NCI-H2107 treated with DMSO at 0.1 percent for 48 hours (cell line): ENCODE measurements at regions not wholly inside any gene's neighbourhood (a gene's known extent, or its start where the extent isn't known, plus 50 kb on each side); places are given as distances from the start of the nearest gene placed in this dataset.
"Not testable (repeated sequence)": the region's sequence is repeated elsewhere in the genome, so short reads cannot be mapped to it uniquely, and the experiment has no call there.

Experiments
- DNase-seq: peaks from one replicate; lab custom pipeline; 2025; ENCODE audit not compliant: unreplicated experiment; lab: John Stamatoyannopoulos, UW

DNA sequence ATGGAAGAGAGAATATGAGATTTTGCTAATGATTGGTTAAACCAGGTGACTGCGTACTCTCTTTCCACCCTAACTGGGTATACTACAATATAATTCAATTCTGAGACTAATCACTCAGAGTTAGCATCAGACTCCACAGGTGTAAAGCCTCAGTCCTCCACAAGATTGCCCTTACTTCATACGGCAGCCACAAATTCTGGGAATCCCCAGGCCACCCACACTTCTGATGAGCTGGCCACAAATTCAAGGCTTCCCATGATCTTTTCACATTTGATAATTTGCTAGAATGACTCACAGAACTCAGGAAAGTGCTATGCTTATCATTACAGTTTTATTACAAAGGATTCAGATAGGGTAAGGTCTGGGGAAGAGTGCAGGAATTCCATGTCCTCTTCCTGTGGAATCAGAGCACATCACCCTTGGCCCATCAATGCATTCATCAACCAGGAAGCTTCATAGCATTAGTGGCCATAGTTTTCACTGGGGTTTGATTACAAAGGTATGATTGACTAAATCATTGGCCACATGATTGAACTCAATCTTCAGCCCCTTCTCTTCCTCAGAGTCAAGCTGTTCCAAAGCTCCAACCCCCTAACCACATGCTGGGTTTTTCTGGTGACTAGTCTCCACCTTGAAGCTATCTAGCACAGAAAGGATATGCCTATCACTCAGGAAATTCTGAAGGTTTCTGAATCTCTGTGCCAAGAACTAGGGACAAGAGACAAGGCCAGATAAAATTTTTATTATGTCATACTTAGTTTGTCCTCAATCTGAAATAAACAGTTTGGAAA, 131.7 kb downstream of the HHIPL2 start:
- no peak for DNase-seq

DNA sequence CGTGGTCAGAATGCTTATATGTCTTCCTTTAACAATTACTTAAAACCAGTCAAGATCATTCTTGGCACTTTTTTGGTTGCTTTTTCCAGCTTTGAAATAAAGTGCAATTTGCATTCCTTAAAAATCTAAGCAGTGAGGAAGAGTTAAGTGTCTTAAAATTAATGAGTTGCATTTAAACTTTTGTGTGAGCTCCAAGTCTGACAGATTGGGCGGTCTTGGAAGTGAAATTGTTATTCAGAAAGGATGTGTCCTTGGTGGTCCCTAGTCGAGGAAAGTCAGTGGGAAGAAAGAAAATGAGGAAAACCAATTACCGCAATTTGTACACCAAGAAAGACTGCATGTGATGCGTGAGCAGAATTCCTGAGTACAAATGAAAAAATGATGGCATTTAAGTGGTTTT, 132.5 kb downstream of the HHIPL2 start:
- DNase-seq: no peak

DNA sequence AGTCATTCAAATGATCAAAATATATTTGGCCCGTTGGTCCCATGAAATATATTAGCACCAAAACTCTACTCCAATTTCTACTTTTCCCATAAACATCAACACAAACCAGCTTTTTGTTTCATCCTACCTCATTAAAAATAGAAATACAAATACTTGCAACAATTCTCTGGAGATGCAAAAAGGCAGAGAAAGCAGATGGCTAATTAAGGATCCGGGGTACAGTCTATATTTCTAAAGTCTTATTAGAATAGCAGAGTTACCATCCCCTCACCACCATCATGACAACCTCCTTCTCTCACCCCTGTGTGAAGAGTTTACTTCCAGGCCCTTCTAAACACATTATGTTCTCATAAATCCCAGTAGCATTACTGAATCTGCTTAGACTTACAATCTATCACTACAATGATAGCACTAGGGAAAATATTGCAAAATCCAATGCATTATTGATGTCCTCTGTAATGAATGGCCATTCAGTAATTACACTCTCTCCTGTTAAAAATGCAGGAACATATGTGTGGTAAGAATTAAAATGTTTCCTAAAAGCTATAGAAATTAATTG, 133.8 kb downstream of the HHIPL2 start:
- DNase-seq: no peak

DNA sequence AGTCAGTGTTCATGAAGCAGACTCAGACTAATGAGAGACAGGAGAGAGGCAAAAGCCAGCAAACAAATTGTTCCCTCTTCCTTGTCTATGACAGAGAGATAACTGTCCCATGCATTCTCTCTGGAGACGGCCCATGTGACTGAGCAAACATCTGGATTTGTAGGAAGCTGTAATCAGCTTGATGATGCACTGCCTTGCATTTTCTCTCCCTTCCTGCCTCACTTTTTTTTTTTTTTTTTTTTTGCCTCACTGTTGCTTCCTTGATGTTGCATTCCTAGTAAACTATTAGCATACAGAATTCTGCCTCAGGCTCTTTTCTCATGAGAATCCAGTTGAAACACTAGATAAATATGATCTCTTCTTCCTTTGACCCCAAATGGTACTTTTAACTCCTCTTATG, 134.5 kb downstream of the HHIPL2 start:
- no peak for DNase-seq

DNA sequence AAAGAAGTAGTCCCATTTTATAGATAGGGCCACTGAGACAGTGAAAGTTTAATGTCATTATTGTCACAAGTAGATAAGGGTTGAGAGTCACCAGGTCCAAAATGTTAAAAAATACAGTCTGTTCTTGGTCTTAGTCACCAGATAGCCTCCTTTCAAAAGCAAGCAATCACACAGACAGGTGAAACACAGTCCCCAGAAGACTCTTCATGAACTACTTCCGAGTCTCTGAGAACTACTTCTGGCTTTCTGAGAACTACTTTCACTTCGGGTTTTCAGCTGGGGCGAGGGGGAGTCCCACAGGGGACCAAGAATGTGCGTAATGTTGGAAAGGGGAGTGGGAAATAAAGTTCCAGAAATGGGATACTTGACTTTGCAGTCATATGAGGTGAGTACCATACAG, 143.2 kb downstream of the HHIPL2 start:
- DNase-seq: no peak

DNA sequence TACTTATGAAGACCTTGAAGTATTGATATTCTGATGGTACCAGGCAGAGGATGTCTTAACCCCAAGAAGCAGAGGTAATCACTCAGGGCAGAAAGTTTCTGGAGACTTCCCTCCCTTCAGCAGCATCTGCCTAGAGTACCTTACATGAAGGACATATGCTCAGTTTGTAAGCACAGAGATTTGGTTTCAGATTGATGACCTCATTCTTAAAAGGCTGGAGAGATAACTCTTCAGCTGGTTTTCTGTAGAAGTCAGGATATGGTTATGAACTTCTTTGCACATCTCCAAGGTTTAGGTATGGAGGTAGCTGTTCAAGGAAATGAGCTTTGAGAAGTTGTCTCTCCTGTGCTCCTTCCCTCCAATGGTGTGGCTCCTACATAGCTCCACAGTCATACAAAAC, 148.7 kb downstream of the HHIPL2 start:
- DNase-seq: no peak

DNA sequence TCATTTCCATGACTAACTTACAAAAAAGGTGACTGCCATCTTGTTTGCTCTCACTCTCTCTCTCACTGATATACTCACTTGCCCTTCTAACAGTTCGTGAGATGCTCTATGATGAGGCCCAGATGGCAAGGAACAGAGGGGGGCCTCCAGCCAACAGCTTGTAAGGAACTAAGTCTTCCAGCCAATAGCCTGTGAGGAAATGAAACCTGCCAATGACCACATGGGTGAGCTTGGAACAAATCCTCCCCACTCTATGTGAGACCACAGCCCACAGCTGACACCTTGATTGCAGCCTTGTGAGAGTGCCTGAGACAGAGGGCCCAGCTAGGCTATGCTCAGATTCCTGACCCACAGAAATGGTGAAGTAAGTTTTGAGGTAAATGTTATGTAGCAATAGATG, 153.7 kb downstream of the HHIPL2 start:
- no peak for DNase-seq

DNA sequence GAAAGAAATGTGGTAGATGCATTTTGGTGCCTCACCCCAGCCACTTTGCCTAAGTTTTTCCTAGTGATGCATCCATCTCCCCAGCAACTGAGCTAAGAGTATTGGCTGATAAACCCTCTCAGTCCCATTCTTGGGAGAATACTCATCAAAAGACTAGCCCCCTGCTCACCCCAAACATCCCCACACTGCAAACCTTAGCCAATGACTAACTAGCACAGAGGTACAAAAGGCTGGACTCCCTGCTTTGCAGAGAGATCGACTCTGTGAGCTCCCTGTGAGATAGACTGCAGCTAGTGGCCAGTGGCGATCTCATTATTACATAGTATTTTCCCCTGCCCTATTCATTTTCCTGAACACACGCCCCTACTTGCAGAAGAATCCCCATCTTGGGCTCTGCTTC, 155.3 kb downstream of the HHIPL2 start:
- DNase-seq: no peak

DNA sequence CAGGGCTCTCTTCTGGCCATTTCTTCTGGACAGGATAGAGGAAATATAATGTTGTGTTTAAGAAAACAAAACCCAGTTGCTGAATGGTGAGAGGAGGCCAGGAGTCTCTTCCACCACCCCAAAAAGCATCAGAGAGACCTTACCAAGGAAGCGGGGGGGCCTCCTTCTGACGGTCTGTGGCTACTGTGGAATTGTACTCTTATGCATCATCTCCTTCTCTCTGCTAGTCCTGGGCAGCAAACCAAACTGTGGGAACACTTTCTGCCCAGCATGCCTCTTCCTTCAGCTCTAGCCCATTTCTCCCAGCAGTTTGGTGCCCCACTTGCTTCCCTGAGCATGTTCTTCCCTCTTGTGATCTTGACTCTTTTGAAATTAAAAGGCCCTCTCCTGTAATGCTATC, 157.7 kb downstream of the HHIPL2 start:
- DNase-seq: no peak

DNA sequence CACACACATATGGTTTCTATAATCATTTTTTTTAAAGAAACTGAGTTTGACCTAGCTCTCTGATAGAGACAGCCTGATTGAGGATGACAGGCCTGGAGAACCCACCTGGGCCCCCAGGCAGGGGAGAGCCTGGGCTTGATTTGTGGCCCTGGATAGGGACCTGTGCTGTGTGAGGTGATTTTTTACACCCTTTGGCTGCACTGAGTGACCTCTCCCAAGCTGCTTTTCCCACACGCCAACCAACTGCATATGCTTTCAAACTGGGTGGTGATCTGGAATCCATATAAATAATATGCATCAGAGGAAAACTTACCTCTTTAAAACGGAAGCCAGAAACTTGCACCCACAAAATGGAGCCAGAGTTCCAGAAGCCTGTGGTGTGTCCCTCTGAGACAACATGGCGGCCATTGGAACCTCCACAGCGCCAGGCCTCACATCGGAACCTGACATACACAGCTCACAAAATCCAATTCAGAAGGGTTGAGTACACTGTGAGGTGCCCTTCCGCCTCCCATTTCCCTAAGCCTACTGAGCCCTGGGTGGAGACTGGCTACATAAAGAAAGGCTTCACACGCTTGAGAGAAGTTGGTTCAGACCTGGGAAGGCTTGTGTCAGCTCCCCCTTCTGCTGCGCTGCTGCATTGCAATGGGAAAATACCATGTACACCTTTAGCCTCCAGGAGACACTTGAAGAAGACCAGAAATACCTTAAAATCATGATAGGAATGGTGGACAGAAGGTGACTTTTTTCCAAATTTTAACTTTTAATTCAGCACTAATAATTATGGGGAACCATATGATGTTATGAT, 160.7 kb downstream of the HHIPL2 start:
- DNase-seq: no peak

DNA sequence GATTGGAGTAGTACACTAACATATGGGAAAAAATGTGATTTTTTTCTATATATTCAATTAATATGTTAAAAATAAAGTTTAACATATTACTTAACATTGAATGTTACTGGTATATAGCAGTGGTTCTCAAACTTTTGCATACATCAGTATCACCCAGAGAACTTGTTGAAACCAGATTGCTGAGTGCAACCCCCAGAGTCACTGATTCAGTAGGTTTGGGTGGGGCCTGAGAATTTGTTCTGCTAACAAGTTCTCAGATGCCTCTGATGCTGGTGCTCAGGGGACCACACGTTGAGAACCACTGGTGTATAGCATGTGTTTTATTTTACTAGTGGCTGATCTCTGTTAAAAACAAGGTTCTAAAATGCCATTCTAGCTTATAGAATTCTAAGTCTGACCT, 161.9 kb downstream of the HHIPL2 start:
- no peak for DNase-seq

DNA sequence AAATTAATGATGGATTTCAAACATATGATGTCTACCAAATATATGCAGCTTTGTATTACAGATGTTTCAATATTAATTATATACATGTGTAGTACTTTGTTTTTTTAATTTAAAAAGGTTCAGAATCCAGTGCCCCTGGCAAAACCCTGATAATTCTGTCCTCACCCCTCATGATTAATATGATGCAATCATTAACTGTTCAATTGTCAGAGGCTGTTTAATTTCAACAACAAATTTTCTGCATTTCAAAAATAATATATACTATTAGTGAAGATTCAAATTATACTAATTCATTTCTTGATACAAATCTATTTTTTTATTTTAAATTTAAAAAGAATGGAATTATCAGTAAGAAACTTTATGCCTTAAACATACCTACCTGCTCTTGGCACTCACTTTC, 162.6 kb downstream of the HHIPL2 start:
- no peak for DNase-seq

DNA sequence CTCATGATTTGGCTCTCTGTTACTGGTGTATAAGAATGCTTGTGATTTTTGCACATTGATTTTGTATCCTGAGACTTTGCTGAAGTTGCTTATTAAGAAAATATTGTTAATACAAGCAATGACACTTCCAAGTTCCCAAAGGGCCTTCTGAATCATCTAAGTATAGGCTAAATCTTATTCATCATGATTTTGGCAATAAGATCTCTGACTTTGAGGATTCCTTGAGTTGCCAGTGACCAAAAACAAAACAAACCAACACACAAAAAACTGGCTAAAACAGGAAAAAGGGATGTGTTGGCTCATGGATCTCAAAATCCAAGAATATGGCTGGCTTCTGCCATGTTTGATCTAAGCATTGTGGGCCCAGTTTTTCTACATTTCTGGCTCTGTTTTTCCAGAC, 163.4 kb downstream of the HHIPL2 start:
- DNase-seq: no peak

DNA sequence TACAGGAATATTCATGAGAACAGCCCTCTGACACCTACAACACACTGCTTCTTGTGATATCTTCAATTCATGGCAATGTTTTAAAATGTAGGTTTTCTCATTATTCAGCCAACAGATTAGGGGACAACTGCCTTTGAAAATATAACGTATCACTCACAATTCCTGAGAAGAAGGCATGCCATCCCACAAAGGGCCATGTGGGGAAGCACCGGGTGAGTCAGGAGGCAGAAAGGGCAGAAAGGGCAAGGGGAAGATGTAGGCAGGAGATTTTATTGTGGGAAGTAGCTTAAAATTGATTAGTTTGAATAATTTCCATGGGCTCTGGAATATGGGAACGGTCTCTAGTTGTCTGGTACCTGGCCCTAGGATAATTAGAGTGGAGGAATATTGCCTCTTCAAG, 165.7 kb downstream of the HHIPL2 start:
- DNase-seq: no peak

DNA sequence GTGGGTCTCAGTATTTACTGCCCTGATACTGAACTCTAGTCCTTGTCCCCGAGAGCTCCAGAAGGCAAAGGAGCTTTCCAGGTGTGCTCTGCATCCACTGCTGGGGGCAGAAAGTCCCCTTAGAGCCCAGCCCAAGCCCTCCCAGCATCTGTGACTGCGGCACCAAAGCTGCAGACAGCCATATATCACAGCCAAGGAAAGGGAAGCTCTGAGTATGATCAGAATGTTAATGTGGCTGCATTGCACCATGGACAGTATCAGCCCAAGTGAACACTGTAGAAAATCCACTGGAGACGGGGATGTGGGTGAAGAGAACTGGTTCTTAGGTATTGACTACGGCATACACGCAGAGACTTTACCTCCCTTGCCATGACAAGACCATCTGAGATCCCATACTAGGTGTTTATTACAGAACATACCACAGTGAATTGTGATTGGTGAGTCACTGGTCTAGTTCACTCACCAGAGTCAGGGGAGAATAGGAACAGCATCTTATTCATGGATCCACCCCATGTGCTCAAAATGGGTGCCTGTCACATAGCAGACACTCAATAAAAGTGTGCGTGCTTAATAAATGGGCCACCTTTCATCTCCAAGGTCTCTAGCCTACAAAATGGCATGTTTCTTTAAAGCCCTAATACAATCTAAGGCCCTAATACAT, 170.3 kb downstream of the HHIPL2 start:
- DNase-seq: no peak

DNA sequence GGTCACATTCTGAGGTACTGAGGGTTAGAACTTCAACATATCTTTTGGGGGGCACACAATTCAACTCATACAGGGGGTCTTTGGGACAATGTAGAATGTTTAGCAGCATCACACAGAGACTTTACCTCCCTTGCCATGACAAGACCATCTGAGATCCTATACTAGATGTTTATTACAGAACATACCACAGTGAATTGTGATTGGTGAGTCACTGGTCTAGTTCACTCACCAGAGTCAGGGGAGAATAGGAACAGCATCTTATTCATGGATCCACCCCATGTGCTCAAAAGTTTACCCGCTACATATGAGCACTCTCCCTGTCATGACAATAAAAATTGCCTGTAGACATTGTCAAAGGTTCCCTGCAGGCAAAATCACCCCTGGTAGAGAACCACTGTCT, 171.1 kb downstream of the HHIPL2 start:
- not testable (repeated sequence) for DNase-seq

DNA sequence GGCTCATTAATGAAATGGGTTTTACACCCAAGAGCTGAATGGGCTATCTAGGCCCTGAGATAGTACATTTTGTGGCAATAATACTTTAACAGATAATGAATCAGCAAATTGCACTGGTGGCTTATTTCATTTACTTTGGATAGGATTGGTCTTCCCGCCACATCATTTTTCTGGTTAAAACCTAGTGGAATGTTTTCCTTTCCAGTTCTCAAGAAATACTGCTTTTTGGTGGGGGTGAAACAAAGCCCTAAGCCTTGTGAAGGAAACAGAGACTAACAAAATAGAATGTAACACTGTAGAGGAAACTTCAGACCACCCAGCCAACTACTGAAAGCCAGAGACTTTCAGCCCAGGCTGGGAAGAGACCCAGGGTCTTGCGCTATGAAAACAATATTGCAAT, 172.2 kb downstream of the HHIPL2 start:
- DNase-seq: no peak

DNA sequence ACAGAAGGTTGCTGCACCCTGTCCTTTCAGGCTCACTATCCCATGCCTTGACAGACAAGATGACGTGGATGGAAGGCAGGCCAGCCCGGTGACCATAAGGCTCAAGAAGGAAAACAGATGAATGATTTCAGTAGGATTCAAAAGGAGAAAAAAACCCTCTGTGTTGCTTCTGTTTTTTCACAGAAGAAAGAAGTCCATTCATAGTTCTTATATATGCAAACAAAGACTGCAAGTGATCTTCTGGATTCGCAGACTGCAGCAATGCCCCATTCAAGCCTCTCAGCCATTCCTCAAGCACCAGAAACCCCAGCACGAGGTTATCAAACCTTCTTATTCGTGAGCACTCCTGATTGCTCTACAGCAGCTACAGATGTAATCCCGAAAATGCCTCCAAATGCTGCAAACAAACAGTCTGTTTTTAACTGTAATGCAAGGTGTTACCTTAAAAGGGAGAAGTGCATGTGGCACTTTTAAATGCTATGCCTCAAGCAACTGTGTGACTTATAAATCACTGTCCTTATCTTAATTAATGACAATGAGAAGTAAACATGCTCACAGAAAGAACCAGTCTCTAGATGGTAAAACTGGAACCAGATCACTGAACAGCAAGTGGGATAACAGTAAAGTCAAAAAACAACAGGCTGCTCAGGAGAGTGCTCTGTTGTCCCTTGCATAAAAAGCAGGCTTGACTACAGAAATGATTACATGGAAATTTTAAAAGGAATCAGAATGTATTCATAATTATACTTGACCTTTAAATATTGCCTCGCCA, 173.9 kb downstream of the HHIPL2 start:
- no peak for DNase-seq

DNA sequence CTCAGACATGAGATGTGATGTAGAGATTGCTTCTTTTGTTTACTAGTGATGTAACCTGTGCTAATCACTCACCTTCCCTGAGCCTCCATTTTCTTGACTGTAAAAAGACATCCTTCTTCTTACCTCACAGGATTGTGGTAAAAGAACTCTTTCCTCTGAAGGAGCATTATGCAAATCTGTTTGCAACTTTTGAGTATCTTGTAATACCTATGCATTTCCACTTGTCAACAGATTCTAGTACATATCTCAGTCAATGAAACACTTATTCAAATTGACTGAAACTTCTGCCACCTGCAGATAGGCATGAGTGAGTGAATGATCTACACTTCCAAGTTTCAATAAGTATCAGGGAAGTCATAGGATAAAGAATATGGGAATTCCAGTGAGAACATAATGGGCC, 174.7 kb downstream of the HHIPL2 start:
- no peak for DNase-seq

DNA sequence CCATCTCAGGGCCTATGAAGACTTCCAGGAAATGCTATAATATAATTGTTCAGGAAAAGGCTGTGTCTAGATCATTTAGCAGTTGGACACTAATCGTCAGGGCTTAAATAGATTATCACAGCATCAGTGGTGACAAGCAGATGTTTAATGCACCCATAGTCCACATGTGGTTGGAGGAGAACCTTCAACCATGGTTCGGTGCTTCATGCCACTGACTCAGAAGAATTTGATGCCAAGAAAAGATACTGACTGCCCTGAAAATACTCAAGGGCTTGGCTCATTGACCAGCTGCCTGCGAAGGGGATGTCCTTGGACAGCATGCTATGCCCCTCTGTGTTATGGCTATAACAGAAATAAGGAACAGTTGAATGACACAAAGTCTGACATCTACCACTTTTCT, 175.7 kb downstream of the HHIPL2 start:
- DNase-seq: no peak
